ENCODE measurements at regions not wholly inside any gene's neighbourhood (a gene's known extent, or its start where the extent isn't known, plus 50 kb on each side); places are given as distances from the start of the nearest gene placed in this dataset.

DNA sequence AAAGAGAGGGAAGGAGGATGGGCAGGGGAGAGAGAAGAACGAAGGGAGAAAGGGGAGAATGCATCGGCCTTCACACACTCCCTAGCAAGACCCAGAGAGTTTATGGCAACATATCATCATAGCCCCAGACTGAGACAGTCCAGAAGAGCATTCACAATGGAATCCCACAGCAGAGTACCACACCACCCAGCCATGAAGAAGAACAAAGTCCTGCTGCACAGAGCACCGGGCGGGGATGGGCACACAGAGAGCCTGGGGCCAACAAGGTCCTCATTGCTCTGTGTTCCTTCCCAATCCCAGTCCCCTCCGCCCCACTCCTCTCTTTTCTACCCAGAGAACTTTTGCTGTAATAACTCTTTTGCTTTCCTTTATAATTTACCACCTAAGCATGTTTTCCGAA lies 118.1 kb upstream of the TMPRSS2 start:
- TF ChIP-seq, protein P1, sequence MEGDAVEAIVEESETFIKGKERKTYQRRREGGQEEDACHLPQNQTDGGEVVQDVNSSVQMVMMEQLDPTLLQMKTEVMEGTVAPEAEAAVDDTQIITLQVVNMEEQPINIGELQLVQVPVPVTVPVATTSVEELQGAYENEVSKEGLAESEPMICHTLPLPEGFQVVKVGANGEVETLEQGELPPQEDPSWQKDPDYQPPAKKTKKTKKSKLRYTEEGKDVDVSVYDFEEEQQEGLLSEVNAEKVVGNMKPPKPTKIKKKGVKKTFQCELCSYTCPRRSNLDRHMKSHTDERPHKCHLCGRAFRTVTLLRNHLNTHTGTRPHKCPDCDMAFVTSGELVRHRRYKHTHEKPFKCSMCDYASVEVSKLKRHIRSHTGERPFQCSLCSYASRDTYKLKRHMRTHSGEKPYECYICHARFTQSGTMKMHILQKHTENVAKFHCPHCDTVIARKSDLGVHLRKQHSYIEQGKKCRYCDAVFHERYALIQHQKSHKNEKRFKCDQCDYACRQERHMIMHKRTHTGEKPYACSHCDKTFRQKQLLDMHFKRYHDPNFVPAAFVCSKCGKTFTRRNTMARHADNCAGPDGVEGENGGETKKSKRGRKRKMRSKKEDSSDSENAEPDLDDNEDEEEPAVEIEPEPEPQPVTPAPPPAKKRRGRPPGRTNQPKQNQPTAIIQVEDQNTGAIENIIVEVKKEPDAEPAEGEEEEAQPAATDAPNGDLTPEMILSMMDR (IDR thresholded peaks at IDR 0.05) = no peak
- TF ChIP-seq POLR2A (IDR thresholded peaks at IDR 0.05) = no peak

All from thyroid gland (tissue), 4 donors.